ENCODE measurements at regions not wholly inside any gene's neighbourhood (a gene's known extent, or its start where the extent isn't known, plus 50 kb on each side); places are given as distances from the start of the nearest gene placed in this dataset.

- H3K4me3 ChIP-seq (ENCODE audit: low read depth, low read length), result no peak overlapping the region
- no peaks in the 10 kb centered on the region for H3K36me3 ChIP-seq (ENCODE audit: control insufficient read depth, insufficient read depth, low read length)
- H3K27me3 ChIP-seq (ENCODE audit: control insufficient read depth, insufficient read depth, low read length), result peaks cover 2% of the 10 kb centered on the region
- DNase-seq (ENCODE audit: low read depth) (no peak), FAIRE-seq (no peak)
- TF ChIP-seq CTCF (IDR thresholded peaks at IDR 0.05; ENCODE audit: insufficient read depth, low read length, severe bottlenecking), result no peak
Measured at GRCh38 chr22:19615867-19616581, 91.8 kb upstream of the CLDN5 start.

GRCh38 chr22:19619144-19620009, 94.9 kb upstream of the SEPTIN5 start:
- DNase-seq (ENCODE audit: low read depth) (no peak), FAIRE-seq (no peak)
- TF ChIP-seq CTCF (IDR thresholded peaks at IDR 0.05; ENCODE audit: insufficient read depth, low read length, severe bottlenecking), result no peak
- Histone ChIP-seq H3K4me3 (ENCODE audit: low read depth, low read length) (no peak overlapping the region), H3K36me3 (ENCODE audit: control insufficient read depth, insufficient read depth, low read length) (no peaks in the 10 kb centered on the region), H3K27me3 (ENCODE audit: control insufficient read depth, insufficient read depth, low read length) (peaks cover 5% of the 10 kb centered on the region)

GRCh38 chr22:19620742-19621371, 93.4 kb upstream of the SEPTIN5 start:
- TF ChIP-seq CTCF (IDR thresholded peaks at IDR 0.05; ENCODE audit: insufficient read depth, low read length, severe bottlenecking), result no peak
- H3K4me3 ChIP-seq (ENCODE audit: low read depth, low read length), result no peak overlapping the region
- DNase-seq (ENCODE audit: low read depth), result no peak
- FAIRE-seq, result no peak
- peaks cover 3% of the 10 kb centered on the region for H3K27me3 ChIP-seq (ENCODE audit: control insufficient read depth, insufficient read depth, low read length)
- no peaks in the 10 kb centered on the region for H3K36me3 ChIP-seq (ENCODE audit: control insufficient read depth, insufficient read depth, low read length)

GRCh38 chr22:19621373-19622060, 92.8 kb upstream of the SEPTIN5 start:
- FAIRE-seq, result no peak
- Histone ChIP-seq H3K4me3 (ENCODE audit: low read depth, low read length) (no peak overlapping the region), H3K27me3 (ENCODE audit: control insufficient read depth, insufficient read depth, low read length) (peaks cover 3% of the 10 kb centered on the region), H3K36me3 (ENCODE audit: control insufficient read depth, insufficient read depth, low read length) (no peaks in the 10 kb centered on the region)
- DNase-seq (ENCODE audit: low read depth), result no peak
- no peak for TF ChIP-seq CTCF (IDR thresholded peaks at IDR 0.05; ENCODE audit: insufficient read depth, low read length, severe bottlenecking)

- peaks cover 3% of the 10 kb centered on the region for H3K27me3 ChIP-seq (ENCODE audit: control insufficient read depth, insufficient read depth, low read length)
- H3K36me3 ChIP-seq (ENCODE audit: control insufficient read depth, insufficient read depth, low read length), result no peaks in the 10 kb centered on the region
- TF ChIP-seq CTCF (IDR thresholded peaks at IDR 0.05; ENCODE audit: insufficient read depth, low read length, severe bottlenecking), result no peak
- FAIRE-seq, result no peak
- no peak overlapping the region for H3K4me3 ChIP-seq (ENCODE audit: low read depth, low read length)
- no peak for DNase-seq (ENCODE audit: low read depth)
Measured at GRCh38 chr22:19622061-19622441, 92.3 kb upstream of the SEPTIN5 start.

Data from bronchial epithelial cell (primary cell).